ENCODE measurements at regions not wholly inside any gene's neighbourhood (a gene's known extent, or its start where the extent isn't known, plus 50 kb on each side); places are given as distances from the start of the nearest gene placed in this dataset.

DNA sequence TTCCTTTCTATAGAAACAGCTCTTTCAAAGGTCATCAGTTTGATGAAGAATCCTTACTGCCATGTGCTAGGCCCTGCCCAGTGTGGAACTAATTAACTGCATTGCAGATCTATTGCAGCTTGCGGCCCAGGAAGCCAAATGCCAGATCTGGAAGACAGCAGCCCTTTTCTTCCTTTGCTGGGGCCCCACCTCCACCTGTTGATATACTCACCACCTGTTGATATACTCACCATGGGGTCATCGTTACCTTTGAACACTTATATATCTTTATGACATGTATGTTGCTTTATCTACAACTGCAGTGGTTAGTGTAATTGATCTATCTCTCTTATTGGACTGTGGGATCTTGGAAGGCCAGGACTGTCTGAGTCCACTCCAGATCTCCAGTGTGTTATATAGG, 292.5 kb downstream of the ATP23 start:
- no peaks in the 10 kb centered on the region for H3K4me1 ChIP-seq (ENCODE audit: control insufficient read depth in 1 of 2, low read depth in 2 of 2)
- H3K27ac ChIP-seq = no peak overlapping the region
- H3K27me3 ChIP-seq (replicated peaks; ENCODE audit: insufficient read depth) = no peaks in the 10 kb centered on the region
- no peaks in the 10 kb centered on the region for H3K36me3 ChIP-seq
- H3K4me3 ChIP-seq = no peak overlapping the region
- DNase-seq (ENCODE audit: low spot score) = no peak
- no peaks in the 10 kb centered on the region for H3K9me3 ChIP-seq
- ATAC-seq (ENCODE audit: insufficient number of reproducible peaks, low FRiP score, low read depth) = no peak
- TF ChIP-seq, protein P1, sequence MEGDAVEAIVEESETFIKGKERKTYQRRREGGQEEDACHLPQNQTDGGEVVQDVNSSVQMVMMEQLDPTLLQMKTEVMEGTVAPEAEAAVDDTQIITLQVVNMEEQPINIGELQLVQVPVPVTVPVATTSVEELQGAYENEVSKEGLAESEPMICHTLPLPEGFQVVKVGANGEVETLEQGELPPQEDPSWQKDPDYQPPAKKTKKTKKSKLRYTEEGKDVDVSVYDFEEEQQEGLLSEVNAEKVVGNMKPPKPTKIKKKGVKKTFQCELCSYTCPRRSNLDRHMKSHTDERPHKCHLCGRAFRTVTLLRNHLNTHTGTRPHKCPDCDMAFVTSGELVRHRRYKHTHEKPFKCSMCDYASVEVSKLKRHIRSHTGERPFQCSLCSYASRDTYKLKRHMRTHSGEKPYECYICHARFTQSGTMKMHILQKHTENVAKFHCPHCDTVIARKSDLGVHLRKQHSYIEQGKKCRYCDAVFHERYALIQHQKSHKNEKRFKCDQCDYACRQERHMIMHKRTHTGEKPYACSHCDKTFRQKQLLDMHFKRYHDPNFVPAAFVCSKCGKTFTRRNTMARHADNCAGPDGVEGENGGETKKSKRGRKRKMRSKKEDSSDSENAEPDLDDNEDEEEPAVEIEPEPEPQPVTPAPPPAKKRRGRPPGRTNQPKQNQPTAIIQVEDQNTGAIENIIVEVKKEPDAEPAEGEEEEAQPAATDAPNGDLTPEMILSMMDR (IDR thresholded peaks at IDR 0.05) = no peak

DNA sequence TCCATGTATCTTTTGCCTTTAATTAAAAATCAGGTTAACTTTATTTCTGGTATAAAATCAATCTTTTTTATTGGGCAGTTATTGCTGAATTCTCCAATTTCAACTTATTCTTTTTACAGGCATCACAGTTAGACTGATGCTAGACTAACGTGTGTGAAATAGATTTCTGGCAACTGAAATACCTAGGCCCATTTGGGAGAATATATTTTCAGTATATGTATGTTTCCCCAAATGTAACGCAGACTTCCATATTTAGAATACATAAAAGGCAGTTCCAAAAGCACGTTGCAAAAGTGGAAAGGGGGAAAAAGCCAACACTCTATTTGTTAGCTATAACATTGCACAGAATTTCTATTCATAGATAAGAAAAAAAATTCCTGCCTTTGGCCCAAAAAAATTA, 297.0 kb downstream of the ATP23 start:
- Histone ChIP-seq H3K27me3 (replicated peaks; ENCODE audit: insufficient read depth) (no peaks in the 10 kb centered on the region), H3K4me3 (no peak overlapping the region), H3K36me3 (no peaks in the 10 kb centered on the region), H3K9me3 (no peaks in the 10 kb centered on the region), H3K4me1 (ENCODE audit: control insufficient read depth in 1 of 2, low read depth in 2 of 2) (no peaks in the 10 kb centered on the region), H3K27ac (no peak overlapping the region)
- TF ChIP-seq, protein P1 (IDR thresholded peaks at IDR 0.05) = no peak
- DNase-seq (ENCODE audit: low spot score) (no peak), ATAC-seq (ENCODE audit: insufficient number of reproducible peaks, low FRiP score, low read depth) (no peak)

DNA sequence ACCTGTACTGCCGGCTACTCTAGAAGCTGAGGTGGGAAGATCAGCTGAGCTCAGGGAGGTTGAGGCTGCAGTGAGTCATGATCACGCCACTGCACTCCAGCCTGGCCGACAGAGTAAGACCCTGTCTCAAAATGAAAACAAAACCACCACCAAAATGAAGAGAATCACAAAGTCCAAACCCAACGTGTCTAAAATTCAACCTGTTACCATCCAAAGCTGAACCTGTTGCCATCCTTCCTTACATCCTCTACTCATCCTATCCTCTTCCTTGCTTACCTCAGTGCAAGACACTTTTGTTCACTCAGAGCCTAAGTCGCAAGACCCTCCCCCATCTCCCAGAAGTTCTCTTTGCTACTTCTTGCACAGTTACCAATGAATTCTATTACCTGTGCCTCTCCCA, 299.7 kb downstream of the ATP23 start:
- Histone ChIP-seq H3K9me3 (no peaks in the 10 kb centered on the region), H3K4me3 (no peak overlapping the region), H3K36me3 (no peaks in the 10 kb centered on the region), H3K27me3 (replicated peaks; ENCODE audit: insufficient read depth) (no peaks in the 10 kb centered on the region), H3K4me1 (ENCODE audit: control insufficient read depth in 1 of 2, low read depth in 2 of 2) (no peaks in the 10 kb centered on the region), H3K27ac (no peak overlapping the region)
- TF ChIP-seq, protein P1 (IDR thresholded peaks at IDR 0.05) = no peak
- ATAC-seq (ENCODE audit: insufficient number of reproducible peaks, low FRiP score, low read depth) = no peak
- DNase-seq (ENCODE audit: low spot score) = no peak

DNA sequence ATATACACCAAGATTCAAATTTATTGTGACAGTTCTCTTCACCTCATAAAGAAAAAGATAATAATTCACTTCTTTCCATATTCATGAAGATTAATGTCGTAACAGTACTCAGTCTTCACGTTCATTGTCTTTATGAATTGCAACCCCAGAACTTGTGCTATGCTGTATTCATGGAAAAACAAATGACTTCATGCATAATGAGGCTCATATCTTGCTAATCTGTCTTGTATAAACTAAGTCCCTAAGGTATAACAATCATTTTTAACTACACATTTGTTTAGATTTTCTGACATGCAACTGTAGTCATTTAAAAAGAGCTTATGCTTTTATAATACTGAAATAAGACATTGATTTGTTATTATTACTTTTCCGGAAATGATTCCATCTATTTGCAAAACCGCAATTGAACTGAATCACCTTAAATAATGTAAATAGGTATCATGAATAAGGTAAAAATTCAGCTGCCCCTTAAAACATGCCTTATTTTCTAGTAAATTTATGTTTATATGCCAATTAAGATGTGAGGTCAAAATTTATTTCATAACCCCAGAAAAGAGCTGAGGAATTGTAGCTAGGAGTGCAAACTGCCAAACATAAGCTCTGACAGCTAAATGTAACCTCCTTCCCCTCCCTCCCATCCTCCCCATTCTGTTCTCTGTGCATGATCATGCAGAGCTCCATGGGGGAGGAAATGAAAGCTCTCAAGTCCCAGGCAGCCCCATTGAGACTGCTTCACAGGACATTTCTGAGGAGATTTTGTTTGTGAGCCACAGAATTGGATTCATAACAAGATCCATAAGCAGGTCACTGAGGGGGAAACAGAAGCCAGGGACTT, 301.6 kb downstream of the ATP23 start:
- Histone ChIP-seq H3K27ac (no peak overlapping the region), H3K4me3 (no peak overlapping the region), H3K4me1 (ENCODE audit: control insufficient read depth in 1 of 2, low read depth in 2 of 2) (no peaks in the 10 kb centered on the region), H3K9me3 (no peaks in the 10 kb centered on the region), H3K36me3 (no peaks in the 10 kb centered on the region), H3K27me3 (replicated peaks; ENCODE audit: insufficient read depth) (no peaks in the 10 kb centered on the region)
- TF ChIP-seq, protein P1 (IDR thresholded peaks at IDR 0.05) = no peak
- no peak for DNase-seq (ENCODE audit: low spot score)
- no peak for ATAC-seq (ENCODE audit: insufficient number of reproducible peaks, low FRiP score, low read depth)

DNA sequence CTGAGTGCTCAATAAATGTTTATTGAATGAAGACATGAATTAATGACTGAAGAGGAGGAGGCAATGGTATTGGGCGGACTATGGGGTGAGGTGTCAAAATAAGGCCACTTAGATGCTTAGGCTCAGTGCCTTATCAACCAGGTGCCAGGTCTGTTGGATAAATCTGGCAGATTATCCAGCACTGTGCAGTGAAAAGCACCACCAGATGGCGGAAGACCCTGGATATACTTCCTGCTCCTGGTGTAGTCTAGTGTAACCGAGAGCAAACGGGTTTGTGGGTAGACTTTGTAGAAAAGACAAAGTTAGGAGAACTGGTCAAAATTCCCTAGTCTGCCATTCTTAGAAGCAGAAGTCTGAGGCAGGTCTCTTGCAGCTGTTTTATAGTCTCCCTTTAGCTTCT, 306.3 kb downstream of the ATP23 start:
- TF ChIP-seq, protein P1 (IDR thresholded peaks at IDR 0.05) = no peak
- Histone ChIP-seq H3K4me3 (no peak overlapping the region), H3K36me3 (no peaks in the 10 kb centered on the region), H3K27ac (no peak overlapping the region), H3K4me1 (ENCODE audit: control insufficient read depth in 1 of 2, low read depth in 2 of 2) (no peaks in the 10 kb centered on the region), H3K27me3 (replicated peaks; ENCODE audit: insufficient read depth) (no peaks in the 10 kb centered on the region), H3K9me3 (no peaks in the 10 kb centered on the region)
- ATAC-seq (ENCODE audit: insufficient number of reproducible peaks, low FRiP score, low read depth) = no peak
- DNase-seq (ENCODE audit: low spot score) = no peak

All from thoracic aorta (tissue), 2 donors.